ENCODE measurements at regions not wholly inside any gene's neighbourhood (a gene's known extent, or its start where the extent isn't known, plus 50 kb on each side); places are given as distances from the start of the nearest gene placed in this dataset.

DNA sequence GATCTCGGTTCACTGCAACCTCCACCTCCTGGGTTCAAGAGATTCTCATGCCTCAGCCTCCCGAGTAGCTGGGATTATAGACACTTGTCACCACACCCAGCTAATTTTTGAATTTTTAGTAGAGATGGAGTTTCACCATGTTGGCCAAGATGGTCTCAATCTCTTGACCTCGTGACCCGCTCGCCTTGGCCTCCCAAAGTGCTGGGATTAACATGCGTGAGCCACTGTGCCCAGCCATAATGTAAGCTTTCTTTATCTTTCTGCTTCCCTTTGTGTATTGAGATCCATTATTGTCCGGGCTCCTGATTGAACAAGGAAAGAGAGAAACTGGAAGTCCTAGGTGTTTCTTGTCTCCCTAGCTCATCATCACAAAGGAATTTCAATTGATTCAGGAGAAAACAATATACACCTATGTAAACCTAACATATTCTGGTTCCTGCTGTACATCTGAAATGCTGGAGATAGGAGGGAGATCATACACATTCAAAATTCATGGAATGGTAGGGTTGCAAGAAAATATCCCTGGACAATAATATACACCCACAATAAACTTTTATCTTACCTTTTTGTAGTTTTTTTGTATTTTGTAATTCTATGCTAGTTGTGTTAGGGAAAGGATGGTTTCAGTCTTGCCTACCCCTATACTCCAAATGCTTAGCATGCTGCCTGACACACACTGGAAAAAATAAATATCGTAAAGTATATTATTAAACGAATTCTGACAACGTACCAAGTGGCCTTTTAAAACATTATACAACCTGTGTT lies 194.4 kb upstream of the HS3ST1 start:
- DNase-seq (ENCODE audit: low read depth in 2 of 3, low spot score in 1 of 3): no peak

DNA sequence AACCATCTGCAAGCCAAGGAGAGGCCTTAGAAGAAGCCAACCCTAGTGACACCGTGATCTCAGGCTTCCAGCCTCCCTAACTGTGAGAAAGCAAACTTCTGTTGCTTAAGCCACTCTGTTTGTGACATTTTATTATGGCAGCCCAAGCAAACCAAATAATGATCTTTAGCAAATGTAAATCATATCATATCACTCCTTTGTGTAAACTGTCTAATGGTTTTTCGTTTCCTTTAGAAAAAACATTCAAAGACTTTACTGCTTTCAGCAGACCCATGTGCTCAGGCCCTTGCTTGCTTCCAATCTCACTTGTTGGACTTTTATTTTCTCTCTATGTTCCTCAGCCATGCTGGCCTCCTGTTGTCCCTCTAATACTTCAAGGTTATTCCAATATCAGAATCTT lies 192.2 kb upstream of the HS3ST1 start:
- no peak for DNase-seq (ENCODE audit: low read depth in 2 of 3, low spot score in 1 of 3)

DNA sequence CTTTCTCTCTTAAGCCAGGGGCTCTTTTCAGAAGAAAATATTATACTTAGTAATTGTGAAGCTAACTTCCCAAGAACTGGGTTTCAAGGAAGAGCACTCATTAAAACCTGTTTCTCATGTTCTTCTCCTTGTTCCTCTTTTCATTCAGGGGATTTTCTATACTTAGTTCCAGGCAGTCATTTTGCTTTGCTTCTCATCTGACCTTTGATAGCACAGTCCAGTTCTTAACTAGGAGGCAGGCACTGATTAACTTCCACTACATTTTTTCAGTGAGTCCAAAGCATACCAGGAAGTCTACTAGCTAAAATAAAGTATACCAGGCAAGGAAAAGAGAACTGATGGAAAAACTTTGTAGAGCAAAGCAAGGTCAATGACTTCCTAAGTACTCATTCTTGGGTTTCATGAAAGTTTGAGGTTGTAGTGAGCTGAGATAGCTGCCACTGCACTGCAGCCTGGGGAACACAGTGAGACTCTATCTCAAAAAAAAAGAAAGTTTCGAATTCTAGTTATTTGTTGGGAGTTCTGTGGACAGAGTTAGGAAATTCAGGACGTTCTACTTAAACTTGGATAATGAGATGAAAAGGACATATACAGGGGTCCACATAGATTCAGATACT lies 190.1 kb upstream of the HS3ST1 start:
- no peak for DNase-seq (ENCODE audit: low read depth in 2 of 3, low spot score in 1 of 3)

DNA sequence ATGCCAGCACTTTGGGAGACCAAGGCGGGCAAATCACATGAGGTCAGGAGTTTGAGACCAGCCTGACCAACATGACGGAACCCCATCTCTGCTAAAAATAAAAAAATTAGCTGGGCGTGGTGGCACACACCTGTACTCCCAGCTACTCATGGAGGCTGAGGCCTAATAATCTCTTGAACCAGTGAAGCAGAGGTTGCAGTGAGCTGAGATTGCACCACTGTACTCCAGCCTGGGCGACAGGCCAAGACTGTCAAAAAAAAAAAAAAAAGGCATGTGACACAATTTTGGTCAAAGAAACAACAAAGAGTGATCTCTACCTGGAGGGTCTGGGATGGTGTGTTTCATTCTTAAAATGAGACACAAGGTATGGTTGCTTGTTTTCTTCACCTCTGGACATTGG lies 188.2 kb upstream of the HS3ST1 start:
- no peak for DNase-seq (ENCODE audit: low read depth in 2 of 3, low spot score in 1 of 3)

DNA sequence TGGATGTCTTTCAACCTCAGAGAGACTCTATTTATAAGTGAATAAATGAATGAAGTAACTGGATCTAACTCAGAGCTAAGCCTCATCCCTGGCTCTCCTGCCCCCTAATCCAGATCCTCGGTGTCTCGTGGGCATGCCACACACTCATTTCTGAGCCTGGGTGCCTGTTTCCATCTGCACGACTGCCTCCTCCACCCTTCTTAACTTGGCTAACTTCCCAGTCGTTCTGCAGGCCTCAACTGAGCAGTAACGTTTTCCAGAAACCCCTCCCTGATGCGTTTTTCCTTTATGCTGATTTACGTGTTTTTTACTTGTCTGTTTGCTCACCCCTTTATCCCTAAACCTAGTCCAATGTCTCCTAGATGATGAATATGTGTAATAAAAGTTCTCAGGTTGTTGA lies 186.9 kb upstream of the HS3ST1 start:
- no peak for DNase-seq (ENCODE audit: low read depth in 2 of 3, low spot score in 1 of 3)

DNA sequence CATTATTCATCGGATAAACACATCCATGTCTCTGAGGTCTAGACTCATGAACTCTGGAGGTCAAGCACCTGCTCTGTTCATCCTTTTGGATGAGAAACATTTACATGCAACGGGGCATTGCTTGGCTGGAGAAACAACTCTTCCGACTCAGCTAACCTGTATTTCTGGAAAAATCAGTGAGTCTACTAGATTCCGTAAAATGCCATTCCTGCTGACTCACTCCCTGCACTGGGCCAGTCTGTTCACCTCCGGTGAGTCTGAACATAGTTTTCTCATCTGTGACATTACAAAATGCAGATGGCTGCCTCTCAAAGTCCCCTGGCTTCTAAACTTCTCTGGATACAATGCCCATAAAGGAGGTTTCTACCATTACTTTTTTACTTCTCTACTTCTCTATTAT lies 185.7 kb upstream of the HS3ST1 start:
- no peak for DNase-seq (ENCODE audit: low read depth in 2 of 3, low spot score in 1 of 3)

DNA sequence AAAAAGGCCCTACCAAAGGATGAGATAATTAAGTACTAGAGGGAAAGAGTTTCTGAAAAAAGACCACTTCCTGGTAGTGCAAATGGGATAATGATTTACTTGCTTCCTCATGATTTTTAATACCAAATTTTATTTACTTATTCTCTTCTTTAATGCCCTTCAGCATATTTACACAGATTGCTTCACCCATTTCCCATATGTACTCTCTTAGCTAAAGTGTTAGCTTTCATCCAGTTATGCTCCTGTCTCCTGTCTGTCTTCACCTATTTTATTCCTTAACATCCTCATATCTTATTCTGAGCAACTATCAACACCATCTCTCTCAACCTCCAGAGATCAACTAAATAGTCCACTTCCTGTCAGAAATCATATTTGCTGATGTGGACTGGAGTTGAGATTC lies 183.2 kb upstream of the HS3ST1 start:
- no peak for DNase-seq (ENCODE audit: low read depth in 2 of 3, low spot score in 1 of 3)

DNA sequence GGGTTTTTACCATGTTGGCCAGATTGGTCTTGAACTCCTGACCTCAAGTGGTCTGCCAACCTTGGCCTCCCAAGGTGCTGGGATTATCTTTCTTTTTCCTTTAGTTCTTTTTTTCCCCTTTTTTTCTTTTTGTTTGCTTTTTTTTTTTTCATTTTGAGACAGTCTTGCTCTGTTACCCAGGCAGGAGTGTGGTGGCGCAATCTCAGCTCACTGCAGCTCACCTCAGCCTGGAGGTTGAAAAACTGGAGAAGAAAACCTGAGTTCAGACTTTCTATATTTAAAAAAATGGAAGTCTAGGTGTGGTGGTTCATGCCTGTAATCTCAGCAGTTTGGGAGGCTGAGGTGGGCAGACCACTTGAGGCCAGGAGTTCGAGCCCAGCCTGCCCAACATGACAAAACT lies 181.1 kb upstream of the HS3ST1 start:
- DNase-seq (ENCODE audit: low read depth in 2 of 3, low spot score in 1 of 3): no peak

DNA sequence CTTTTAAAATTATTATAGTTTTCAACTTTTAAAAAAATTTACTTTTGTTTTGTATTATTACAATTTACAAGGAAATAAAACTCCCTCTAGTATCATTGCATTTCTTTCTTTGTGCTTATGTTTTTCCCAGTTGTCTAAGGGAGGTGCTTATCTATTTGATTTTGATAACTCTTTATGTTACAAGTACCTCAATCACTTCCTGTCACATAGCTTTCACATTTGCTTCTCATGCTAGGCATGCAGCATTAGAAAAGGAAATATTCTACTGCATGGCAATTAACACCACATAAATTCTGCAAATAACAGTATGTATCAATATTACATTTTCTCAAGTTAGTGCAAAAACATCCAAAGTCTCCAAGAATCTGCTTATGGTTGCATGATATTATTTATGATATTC lies 180.3 kb upstream of the HS3ST1 start:
- DNase-seq (ENCODE audit: low read depth in 2 of 3, low spot score in 1 of 3): no peak

DNA sequence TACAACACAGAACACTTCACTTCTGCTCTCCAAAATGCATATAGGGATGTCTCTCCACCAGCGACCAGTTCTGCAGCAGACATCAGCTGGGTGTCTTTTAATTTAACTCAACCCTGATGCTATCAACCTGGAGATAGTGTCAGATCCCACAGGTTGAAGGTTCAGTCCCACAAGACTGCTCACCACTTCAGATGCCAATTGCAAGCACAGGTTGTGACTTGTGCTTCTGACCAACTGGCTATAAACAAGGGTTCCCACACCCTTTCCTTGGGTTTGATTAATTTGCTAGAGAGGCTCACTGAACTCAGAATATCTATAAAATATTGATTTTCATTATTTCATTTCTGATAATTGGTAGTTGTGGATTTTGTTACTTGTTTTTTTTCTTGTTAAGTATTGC lies 177.4 kb upstream of the HS3ST1 start:
- DNase-seq (ENCODE audit: low read depth in 2 of 3, low spot score in 1 of 3): no peak

DNA sequence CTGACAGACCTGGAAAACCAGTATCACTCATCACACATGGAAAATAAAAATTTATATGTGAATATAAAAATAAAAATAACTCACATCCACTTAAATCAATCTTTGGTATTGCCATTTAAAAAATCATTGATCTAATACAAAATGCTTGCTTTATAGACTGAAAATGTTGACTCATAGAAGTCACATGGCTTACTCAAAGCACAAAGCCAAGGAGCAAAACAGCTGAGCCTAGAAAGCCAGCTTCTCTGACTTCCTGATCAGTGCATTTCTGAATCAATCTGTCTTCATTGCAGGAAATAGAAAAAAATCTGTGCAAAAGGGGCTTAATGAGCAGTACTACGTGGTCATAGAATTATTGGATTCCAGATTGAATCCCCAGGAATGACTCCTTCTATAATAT lies 176.9 kb upstream of the HS3ST1 start:
- DNase-seq (ENCODE audit: low read depth in 2 of 3, low spot score in 1 of 3): no peak

DNA sequence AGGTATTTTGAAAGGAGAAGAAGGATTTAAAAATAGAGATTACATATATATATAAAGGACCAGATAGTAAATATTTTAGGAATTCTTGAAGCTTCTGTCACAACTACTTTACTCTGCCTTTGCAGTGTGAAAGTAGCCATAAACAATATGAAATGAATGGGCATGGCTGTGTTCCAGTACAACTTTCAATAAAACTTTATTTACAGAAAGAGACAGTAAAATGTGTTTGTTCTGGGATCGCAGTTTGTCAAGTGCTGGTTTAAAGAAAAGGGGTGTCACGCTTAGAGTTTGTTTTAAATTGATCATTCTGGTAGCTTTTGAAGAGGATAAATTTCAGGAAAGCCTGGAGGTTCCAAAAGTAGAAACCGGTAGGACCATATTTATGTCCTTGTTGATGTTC lies 176.1 kb upstream of the HS3ST1 start:
- no peak for DNase-seq (ENCODE audit: low read depth in 2 of 3, low spot score in 1 of 3)

DNA sequence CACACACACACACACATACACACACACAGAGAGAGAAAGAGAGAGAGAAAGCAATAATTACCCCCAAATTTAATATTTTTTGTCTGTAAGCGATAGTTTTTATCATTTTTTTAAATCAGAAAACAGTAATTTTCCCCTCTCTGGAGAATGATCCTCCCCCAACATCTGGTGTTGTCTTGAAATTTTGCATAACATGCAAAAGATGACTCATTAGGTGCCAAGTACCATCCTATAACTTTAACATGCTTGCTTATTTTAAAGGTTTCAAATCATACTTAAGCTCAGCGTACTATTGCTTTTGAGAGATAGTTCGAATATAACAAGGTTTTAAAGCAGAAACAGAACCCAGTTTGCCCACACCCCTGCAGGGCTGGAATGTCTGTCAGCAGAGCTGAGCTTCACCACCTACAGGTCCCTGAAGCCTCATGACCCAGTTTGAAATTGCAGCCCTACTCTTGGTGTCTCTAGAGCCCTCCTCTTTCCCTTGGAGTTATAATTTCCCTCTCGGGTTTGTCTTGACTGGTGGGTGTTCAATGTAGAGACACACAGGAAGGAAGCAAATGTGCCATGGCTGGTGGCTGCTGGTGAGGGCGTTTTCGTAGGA lies 175.0 kb upstream of the HS3ST1 start:
- DNase-seq (ENCODE audit: low read depth in 2 of 3, low spot score in 1 of 3): no peak

DNA sequence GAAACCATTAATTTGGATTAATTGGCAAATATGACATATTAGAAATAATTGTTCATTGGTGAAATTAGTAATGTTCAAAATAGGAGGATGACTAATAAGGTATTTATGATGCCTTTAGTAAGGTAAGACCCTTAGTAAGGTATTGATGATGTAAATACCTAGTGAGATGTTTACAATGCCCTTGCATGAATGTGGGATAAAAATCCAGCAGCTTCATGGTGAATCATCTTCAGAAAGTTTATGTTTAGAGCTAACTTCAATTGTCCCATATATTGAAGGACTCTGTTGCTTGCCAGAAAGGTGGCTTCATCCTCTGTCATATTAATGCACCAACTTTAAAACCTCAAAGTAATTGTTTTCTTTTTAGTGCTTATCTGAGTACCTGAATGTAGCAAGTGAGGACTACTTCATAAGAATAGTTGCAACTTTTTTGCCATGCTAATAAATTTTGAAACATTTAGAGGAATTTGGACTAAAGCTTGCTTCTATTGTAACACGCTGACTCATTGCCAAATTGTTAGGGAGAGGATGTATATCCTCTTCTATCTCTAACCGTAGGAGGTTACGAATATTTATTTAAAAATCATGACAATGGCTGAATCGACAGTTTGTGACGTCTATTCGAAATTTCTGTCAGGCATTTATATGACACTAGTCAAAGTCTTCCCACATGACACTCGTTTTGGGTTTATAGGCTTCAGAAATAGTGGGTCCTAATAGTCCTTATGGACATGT lies 174.1 kb upstream of the HS3ST1 start:
- no peak for DNase-seq (ENCODE audit: low read depth in 2 of 3, low spot score in 1 of 3)

DNA sequence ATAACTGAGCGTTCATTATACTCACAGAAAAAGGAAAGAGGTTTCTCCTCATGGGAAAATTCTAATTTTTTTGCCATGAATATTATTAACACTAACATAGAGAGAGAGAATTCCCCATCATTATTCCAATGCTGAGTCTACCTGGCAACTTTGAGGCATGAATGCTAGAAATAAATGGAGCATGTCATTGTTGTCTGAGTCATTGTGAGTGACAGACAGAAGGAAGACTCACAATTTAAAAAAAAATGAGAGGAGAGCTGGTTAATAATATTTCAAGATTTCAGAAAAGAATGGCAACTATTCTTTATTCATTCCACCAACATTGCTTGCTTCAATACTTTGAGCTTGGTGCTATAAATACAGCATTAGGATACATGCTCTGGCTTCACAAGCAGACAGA lies 170.4 kb upstream of the HS3ST1 start:
- DNase-seq (ENCODE audit: low read depth in 2 of 3, low spot score in 1 of 3): no peak

DNA sequence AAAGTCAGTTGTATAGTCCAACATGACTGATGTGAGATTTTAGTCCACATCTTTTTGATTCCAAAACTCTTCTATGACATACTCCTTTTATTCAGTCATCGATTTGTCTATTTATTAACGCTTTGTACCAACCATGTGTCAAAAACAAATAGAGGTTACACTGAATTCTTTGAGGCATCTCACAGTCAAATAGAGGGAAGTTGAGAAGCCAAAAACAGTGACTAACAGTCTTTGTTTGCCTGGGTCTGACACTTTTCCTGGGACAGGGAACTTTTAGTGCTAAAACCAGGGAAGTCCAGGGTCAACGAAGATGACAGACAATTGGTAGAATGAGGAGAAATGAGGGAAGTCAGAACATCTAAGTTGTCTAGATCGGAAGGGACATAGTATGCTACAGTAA lies 169.9 kb upstream of the HS3ST1 start:
- DNase-seq (ENCODE audit: low read depth in 2 of 3, low spot score in 1 of 3): no peak

DNA sequence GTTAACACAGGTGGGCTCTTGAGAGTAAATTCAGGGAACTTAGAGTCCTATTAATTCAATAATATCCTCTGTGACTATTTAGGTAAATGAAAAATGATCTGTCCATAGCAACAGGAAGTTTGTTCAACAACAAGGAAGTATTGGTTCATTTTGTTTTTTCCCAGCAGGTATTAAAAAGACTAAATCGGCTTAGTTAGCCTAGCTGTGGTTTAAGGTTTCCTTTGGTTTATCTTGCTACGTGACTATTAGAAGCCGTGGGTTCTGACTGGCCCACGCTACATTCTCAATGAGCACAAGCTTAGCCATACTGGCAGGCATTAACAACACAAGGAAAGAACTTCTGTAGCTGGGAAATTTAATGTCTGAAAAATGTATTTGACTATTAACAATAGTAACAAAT lies 168.8 kb upstream of the HS3ST1 start:
- no peak for DNase-seq (ENCODE audit: low read depth in 2 of 3, low spot score in 1 of 3)

DNA sequence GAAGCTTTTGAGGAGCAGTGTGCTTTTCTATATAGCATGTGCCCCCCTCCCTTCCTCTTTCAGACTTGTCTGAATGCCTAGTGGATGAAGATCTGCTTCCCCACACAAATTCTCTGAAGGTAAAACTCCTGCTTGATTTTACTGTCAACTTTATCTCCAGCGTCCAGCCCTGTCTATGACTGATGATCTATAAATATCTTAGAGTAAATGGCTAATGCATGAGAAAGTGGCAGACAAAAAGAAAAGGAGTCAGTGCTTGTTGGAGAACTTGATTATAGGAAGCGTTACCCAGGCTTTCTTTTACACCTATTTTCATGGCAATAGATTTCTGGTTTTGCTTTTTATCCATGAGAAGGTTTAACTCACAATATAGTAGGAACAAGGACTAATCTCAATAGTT lies 168.3 kb upstream of the HS3ST1 start:
- no peak for DNase-seq (ENCODE audit: low read depth in 2 of 3, low spot score in 1 of 3)

DNA sequence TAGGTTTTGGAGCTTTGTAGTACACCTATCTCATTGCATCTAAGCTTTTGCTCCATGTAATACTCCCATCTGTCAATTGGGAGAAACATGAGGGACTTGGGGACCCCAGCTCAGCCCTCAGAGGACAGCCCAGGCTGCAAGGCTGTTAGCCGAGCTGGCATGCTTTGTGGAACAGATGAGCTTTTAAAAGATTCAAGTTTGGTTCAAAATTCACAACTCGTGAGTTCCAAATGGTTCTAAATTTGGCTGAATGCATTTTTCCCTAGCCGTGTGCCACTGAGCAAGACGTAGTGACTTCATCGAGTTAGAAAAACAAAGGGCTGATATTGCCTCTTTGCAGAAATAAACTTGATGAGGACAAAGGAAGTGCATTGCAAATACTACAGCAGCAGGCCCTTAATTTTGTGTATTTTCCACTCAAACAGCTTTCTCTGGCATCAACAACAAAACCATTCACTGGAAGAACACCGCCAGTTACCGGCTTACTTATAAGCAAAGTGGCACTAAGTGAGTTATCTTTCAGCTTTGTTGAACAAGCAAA lies 165.0 kb upstream of the HS3ST1 start:
- DNase-seq (ENCODE audit: low read depth in 2 of 3, low spot score in 1 of 3): no peak

DNA sequence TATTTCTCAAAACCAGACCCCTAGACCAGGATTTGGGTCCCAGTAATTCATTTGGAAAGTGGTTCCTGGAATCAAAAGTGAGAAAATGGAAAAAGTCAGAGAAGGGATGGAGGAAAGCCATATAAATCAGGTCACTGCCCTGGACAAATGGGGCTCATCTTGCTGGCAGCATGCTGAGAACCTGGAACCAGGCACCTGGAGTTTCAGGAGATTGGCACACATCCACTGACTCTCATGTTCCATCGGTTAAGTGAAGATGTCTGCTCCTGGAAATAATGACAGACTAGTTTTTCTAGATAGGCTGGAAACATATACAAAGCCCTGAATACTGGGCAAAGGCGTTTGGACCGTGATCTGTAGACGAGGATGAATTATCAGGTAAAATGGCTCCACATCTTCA lies 163.6 kb upstream of the HS3ST1 start:
- no peak for DNase-seq (ENCODE audit: low read depth in 2 of 3, low spot score in 1 of 3)

DNA sequence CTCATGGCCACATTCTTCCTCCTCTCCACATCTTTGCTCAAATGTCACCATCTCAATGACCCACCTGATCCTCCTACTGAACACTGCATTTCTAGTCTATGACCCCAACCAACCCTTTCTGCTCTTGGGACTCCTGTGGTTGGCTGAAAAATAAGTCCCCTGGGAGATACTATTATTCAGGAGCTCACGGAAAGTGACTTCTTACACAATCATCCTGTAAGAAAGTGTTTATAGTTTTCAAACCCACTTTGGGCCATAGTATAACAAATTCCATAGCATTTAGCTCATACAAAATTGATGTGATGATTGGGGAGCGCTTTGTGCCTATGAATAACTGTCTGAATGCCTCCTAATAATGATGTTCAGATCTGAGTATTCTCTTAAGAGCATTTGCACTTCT lies 161.4 kb upstream of the HS3ST1 start:
- no peak for DNase-seq (ENCODE audit: low read depth in 2 of 3, low spot score in 1 of 3)

DNA sequence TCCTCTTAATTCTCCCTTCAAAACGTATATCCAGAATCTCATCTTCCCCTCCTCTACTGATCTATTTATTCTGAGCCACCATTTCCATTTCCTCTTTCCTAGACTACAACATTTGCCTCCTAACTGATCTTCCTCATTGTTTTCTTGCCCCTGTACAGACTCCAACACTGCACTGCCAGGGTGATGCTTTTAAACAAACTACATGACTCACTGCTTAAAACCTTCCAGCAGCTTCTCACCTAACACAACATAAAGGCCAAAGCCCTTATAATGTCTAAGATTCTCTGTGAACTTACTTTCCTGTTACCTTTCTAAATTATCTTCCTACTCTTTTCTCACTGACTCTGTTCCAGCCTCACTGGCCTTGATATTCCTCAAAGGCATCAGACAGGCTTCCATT lies 161.0 kb upstream of the HS3ST1 start:
- DNase-seq (ENCODE audit: low read depth in 2 of 3, low spot score in 1 of 3): no peak

Measured in stimulated activated CD4-positive, alpha-beta T cell treated with anti-CD3 and anti-CD28 coated beads, Interleukin-12 subunit alpha, Interleukin-12 subunit beta, amount 100 ng/mL, for 48 hours (primary cell).